Ramos (cell line): ENCODE measurements at regions not wholly inside any gene's neighbourhood (a gene's known extent, or its start where the extent isn't known, plus 50 kb on each side); places are given as distances from the start of the nearest gene placed in this dataset.
"Not testable (repeated sequence)": the region's sequence is repeated elsewhere in the genome, so short reads cannot be mapped to it uniquely, and the experiment has no call there.

ENCODE experiments used
- in situ Hi-C: fragments of 300-500 bp; cut with MboI; formaldehyde crosslinking; loops from one replicate; pipeline ENCODE4 v1.14.3; 2022; ENCODE audit warnings: low sequenced_read_pairs; ENCODE audit not compliant: unreplicated experiment

- in situ Hi-C loops: no loop called here
Measured at GRCh38 chr4:149214301-149214700, 601.3 kb downstream of the IQCM start.

GRCh38 chr4:149211876-149212275 is 603.8 kb downstream of the IQCM start:
- in situ Hi-C loops: no loop called here

- in situ Hi-C loops: no loop called here
Measured at GRCh38 chr4:149203256-149204001, 612.2 kb downstream of the IQCM start.

GRCh38 chr4:149202117-149202516 is 613.5 kb downstream of the IQCM start:
- in situ Hi-C loops: no loop called here

- in situ Hi-C loops: no loop called here
Measured at GRCh38 chr4:149199594-149199993, 616.0 kb downstream of the IQCM start.

- in situ Hi-C loops: no loop called here
Measured at GRCh38 chr4:149194061-149194460, 621.6 kb downstream of the IQCM start.

GRCh38 chr4:149187726-149188125 is 627.9 kb downstream of the IQCM start:
- in situ Hi-C loops: no loop called here

GRCh38 chr4:149183638-149184037 is 632.0 kb downstream of the IQCM start:
- in situ Hi-C loops: no loop called here

- in situ Hi-C loops: not testable (repeated sequence)
Measured at GRCh38 chr4:149181459-149181858, 634.2 kb downstream of the IQCM start.

GRCh38 chr4:149176039-149176438 is 639.6 kb downstream of the IQCM start:
- in situ Hi-C loops: no loop called here

GRCh38 chr4:149175549-149175948 is 640.1 kb downstream of the IQCM start:
- in situ Hi-C loops: no loop called here

- in situ Hi-C loops: no loop called here
Measured at GRCh38 chr4:149173241-149174013, 642.2 kb downstream of the IQCM start.

- in situ Hi-C loops: no loop called here
Measured at GRCh38 chr4:149168645-149169044, 647.0 kb downstream of the IQCM start.

- in situ Hi-C loops: no loop called here
Measured at GRCh38 chr4:149166876-149167275, 648.8 kb downstream of the IQCM start.

- in situ Hi-C loops: no loop called here
Measured at GRCh38 chr4:149166365-149166764, 649.3 kb downstream of the IQCM start.

- in situ Hi-C loops: no loop called here
Measured at GRCh38 chr4:149164282-149164681, 651.4 kb downstream of the IQCM start.

- in situ Hi-C loops: no loop called here
Measured at GRCh38 chr4:149161247-149161646, 654.4 kb downstream of the IQCM start.

- in situ Hi-C loops: no loop called here
Measured at GRCh38 chr4:149160370-149160769, 655.3 kb downstream of the IQCM start.

GRCh38 chr4:149158817-149159216 is 656.8 kb downstream of the IQCM start:
- in situ Hi-C loops: no loop called here

- in situ Hi-C loops: no loop called here
Measured at GRCh38 chr4:149145803-149146202, 669.8 kb downstream of the IQCM start.

GRCh38 chr4:149144060-149144459 is 671.6 kb downstream of the IQCM start:
- in situ Hi-C loops: no loop called here

GRCh38 chr4:149141391-149141790 is 674.3 kb downstream of the IQCM start:
- in situ Hi-C loops: no loop called here
